ENCODE measurements at regions not wholly inside any gene's neighbourhood (a gene's known extent, or its start where the extent isn't known, plus 50 kb on each side); places are given as distances from the start of the nearest gene placed in this dataset.

DNA sequence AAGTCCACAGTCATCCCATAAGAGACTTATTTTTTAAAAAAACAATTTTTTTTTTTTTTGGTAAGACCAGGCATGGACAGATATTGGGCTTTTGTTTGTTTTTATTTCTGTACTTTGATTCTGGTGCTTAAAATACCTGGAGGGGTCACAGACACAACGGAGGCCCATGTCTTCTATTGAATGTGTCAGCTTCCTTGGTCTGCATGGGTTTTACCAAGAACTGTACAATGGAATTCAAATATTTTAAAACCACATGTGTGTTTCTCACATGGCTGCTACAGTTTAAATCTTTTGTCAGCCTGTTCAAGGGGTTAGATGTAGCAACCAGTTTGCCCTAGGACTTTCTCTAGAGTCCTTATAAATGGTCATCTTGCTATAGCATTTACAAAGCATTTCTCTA is 139.8 kb downstream of the SOX4 start:
- no peak for TF ChIP-seq POLR2A (IDR thresholded peaks at IDR 0.05)
- TF ChIP-seq, protein P1, sequence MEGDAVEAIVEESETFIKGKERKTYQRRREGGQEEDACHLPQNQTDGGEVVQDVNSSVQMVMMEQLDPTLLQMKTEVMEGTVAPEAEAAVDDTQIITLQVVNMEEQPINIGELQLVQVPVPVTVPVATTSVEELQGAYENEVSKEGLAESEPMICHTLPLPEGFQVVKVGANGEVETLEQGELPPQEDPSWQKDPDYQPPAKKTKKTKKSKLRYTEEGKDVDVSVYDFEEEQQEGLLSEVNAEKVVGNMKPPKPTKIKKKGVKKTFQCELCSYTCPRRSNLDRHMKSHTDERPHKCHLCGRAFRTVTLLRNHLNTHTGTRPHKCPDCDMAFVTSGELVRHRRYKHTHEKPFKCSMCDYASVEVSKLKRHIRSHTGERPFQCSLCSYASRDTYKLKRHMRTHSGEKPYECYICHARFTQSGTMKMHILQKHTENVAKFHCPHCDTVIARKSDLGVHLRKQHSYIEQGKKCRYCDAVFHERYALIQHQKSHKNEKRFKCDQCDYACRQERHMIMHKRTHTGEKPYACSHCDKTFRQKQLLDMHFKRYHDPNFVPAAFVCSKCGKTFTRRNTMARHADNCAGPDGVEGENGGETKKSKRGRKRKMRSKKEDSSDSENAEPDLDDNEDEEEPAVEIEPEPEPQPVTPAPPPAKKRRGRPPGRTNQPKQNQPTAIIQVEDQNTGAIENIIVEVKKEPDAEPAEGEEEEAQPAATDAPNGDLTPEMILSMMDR (IDR thresholded peaks at IDR 0.05): no peak

Measured in adrenal gland (tissue), 5 donors.